ENCODE measurements at regions not wholly inside any gene's neighbourhood (a gene's known extent, or its start where the extent isn't known, plus 50 kb on each side); places are given as distances from the start of the nearest gene placed in this dataset.
A peak's percentile ranks its signal among the peaks of the same experiment; 100 is the strongest.

DNA sequence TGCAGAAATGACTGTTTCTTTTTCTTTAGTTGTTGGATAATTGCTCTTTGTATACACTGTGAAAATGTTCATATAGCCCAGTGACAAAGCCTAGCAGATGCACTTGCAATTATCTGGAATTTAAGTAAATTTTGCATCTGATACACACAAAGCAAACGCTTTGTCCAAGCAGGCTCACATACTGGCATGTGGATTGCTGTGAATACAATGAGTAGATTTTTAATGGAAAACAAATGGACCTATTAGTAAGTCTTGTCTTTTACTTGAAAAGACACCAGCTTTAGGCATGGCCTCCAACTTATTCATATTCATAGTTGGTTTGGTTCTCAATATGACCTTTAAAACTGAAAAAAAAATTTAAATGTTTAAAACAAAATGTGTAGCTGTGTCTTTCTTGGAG, 1299.8 kb upstream of the WWC1 start:
- Histone ChIP-seq H3K4me1 (ENCODE audit: control insufficient read depth in 5 of 5, insufficient read depth in 5 of 5, low read length in 5 of 5) (peaks cover 2 to 22% (median 19%) of the 10 kb centered on the region in 5 donors), H3K9me3 (ENCODE audit: control insufficient read depth in 5 of 5, low read length in 5 of 5) (no peaks in the 10 kb centered on the region), H3K4me3 (ENCODE audit: low read depth in 1 of 5, low read length in 5 of 5) (no peak overlapping the region), H3K36me3 (ENCODE audit: control insufficient read depth in 5 of 5, insufficient read depth in 5 of 5, low read length in 5 of 5) (no peaks in the 10 kb centered on the region), H3K9ac (ENCODE audit: low read length in 5 of 5) (no peak overlapping the region), H3K27ac (ENCODE audit: low read depth, low read length) (no peak overlapping the region), H3K27me3 (ENCODE audit: control insufficient read depth in 5 of 5, insufficient read depth in 4 of 5, low read length in 5 of 5) (no peaks in the 10 kb centered on the region)

DNA sequence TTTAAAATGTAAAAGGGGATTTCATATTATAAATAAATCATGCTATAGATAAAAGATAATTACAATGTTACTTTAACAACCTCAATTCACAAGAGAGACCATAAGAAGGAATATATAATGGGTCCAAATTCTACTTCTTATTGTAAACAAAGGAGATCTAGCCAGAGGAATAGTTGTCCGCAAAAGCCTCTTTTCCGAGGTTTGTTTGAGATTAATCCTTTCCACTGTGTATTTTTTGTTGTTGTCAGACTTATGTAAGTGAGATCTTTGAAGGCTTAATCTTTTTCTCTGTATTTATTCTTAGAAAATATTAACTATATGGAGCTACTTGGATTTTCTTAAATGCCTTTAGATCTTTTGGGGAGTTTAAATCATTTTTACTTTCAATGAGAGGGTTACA, 1299.3 kb upstream of the WWC1 start:
- no peak overlapping the region for H3K27ac ChIP-seq (ENCODE audit: low read depth, low read length)

DNA sequence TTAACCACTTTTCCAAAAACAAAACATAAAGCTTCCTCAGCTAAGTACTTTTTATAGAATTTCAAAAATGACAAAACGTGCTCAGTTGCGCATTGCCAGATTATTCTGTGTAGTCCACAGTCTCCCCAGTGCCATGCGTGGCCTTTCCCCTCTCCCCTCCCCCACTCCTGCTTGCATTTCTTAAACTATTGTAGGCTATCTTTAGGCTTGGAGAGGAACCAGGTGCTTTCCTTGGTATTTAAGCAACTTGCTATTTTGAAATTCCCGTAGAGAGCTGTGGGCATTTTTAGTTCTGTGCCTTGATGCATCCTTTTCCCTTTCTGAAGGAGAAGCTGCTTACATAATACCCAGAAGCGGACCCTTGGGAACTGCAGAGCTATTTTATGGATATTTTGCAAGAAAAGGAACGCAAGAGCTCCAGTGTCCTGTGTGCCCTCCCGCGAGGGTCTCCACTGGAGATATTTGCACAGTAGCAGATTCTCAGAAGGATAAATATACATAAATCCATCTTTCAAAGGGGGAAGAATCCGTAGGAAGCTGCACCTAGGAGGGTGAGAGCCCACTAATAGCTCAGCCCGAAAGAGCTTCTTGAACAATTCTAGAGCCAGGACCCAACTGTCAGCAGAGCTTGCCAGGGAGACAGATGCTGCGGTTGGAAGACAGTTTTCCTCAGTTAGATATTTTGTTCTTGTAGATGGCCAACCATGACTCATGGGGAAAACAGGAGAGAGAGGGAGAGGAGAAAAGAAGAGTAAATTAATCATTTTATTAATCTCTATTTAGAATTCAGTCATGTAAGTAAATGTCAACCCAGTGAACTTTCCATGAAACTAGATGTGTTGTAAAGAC, 1298.3 kb upstream of the WWC1 start:
- H3K36me3 ChIP-seq (ENCODE audit: control insufficient read depth in 5 of 5, insufficient read depth in 5 of 5, low read length in 5 of 5), result no peaks in the 10 kb centered on the region
- no peaks in the 10 kb centered on the region for H3K27me3 ChIP-seq (ENCODE audit: control insufficient read depth in 5 of 5, insufficient read depth in 4 of 5, low read length in 5 of 5)
- H3K4me1 ChIP-seq (ENCODE audit: control insufficient read depth in 5 of 5, insufficient read depth in 5 of 5, low read length in 5 of 5), result peaks cover 2 to 22% (median 19%) of the 10 kb centered on the region in 5 donors
- H3K9me3 ChIP-seq (ENCODE audit: control insufficient read depth in 5 of 5, low read length in 5 of 5), result no peaks in the 10 kb centered on the region
- H3K9ac ChIP-seq (ENCODE audit: low read length in 5 of 5), result peak overlapping the region in 1 of 5 donors; percentile 32
- peak overlapping the region; percentile 62 for H3K27ac ChIP-seq (ENCODE audit: low read depth, low read length)
- no peak overlapping the region for H3K4me3 ChIP-seq (ENCODE audit: low read depth in 1 of 5, low read length in 5 of 5)

More for the DNA sequence above, 1299.3 kb upstream of the WWC1 start:
- Histone ChIP-seq H3K27me3 (ENCODE audit: control insufficient read depth in 5 of 5, insufficient read depth in 4 of 5, low read length in 5 of 5) (no peaks in the 10 kb centered on the region), H3K36me3 (ENCODE audit: control insufficient read depth in 5 of 5, insufficient read depth in 5 of 5, low read length in 5 of 5) (no peaks in the 10 kb centered on the region), H3K9me3 (ENCODE audit: control insufficient read depth in 5 of 5, low read length in 5 of 5) (no peaks in the 10 kb centered on the region), H3K4me1 (ENCODE audit: control insufficient read depth in 5 of 5, insufficient read depth in 5 of 5, low read length in 5 of 5) (peaks cover 2 to 22% (median 19%) of the 10 kb centered on the region in 5 donors), H3K4me3 (ENCODE audit: low read depth in 1 of 5, low read length in 5 of 5) (no peak overlapping the region), H3K9ac (ENCODE audit: low read length in 5 of 5) (no peak overlapping the region)

DNA sequence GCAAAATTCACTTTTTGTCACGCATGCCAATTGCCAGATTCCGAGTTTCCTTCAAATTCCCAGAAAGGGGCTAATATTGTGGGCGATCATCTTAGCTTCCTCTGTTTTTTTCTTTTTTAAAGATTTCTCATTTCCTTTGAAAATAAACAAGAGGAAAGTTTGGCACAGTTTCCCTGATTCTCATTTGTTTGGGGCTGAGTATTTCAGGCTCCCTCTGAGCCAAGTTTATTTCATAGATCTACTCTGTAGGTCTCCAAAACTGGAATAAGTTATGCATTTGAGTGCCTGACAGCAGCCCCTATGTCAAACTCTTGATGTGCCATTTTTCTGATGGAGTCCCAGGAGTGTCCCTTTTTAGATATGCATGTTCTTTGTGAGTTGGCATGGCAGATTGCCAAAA, 1297.2 kb upstream of the WWC1 start:
- Histone ChIP-seq H3K4me1 (ENCODE audit: control insufficient read depth in 5 of 5, insufficient read depth in 5 of 5, low read length in 5 of 5) (peaks cover 2 to 22% (median 19%) of the 10 kb centered on the region in 5 donors), H3K27ac (ENCODE audit: low read depth, low read length) (no peak overlapping the region), H3K9me3 (ENCODE audit: control insufficient read depth in 5 of 5, low read length in 5 of 5) (no peaks in the 10 kb centered on the region), H3K27me3 (ENCODE audit: control insufficient read depth in 5 of 5, insufficient read depth in 4 of 5, low read length in 5 of 5) (no peaks in the 10 kb centered on the region), H3K36me3 (ENCODE audit: control insufficient read depth in 5 of 5, insufficient read depth in 5 of 5, low read length in 5 of 5) (no peaks in the 10 kb centered on the region), H3K9ac (ENCODE audit: low read length in 5 of 5) (no peak overlapping the region), H3K4me3 (ENCODE audit: low read depth in 1 of 5, low read length in 5 of 5) (no peak overlapping the region)

DNA sequence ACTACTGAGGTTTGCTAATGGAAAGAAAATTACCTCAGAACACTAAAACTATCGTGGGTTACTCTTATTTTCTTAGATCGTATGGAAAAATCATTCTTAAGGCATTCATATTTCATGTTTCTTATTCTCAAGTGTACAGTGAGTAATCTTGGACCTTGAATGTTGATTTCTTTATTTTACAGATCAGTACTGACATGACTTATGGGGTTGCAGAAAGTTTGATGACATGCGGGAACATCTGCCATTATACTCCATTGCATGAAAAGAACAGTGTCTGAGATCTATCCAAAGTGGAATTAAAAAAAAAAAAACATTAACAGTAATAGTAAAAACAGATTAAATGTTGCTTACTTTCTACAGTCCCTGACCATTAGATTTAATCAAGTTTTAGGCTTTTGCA, 1290.2 kb upstream of the WWC1 start:
- Histone ChIP-seq H3K9ac (ENCODE audit: low read length in 5 of 5) (no peak overlapping the region), H3K9me3 (ENCODE audit: control insufficient read depth in 5 of 5, low read length in 5 of 5) (no peaks in the 10 kb centered on the region), H3K4me3 (ENCODE audit: low read depth in 1 of 5, low read length in 5 of 5) (no peak overlapping the region), H3K36me3 (ENCODE audit: control insufficient read depth in 5 of 5, insufficient read depth in 5 of 5, low read length in 5 of 5) (no peaks in the 10 kb centered on the region), H3K27ac (ENCODE audit: low read depth, low read length) (no peak overlapping the region), H3K27me3 (ENCODE audit: control insufficient read depth in 5 of 5, insufficient read depth in 4 of 5, low read length in 5 of 5) (no peaks in the 10 kb centered on the region), H3K4me1 (ENCODE audit: control insufficient read depth in 5 of 5, insufficient read depth in 5 of 5, low read length in 5 of 5) (no peaks in the 10 kb centered on the region)

DNA sequence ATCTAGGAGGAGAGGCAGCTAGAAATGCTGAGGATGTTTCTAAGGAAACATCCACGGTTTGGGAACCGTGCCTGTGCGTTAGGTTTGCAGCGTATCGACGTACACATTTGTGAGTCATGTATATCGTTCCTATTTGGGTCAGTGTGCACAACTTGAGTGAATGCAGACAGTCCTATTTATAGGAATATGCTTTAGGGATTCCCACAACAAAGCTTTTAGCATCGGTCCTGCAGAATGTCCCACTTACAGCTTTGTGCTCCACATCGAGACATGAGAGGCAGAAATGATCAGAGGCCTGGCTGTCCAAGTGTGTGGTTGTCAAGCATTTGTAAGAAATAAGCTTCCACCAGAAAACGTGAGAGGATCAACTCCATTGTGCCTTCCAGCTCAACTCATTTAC, 1282.7 kb upstream of the WWC1 start:
- no peaks in the 10 kb centered on the region for H3K4me1 ChIP-seq (ENCODE audit: control insufficient read depth in 5 of 5, insufficient read depth in 5 of 5, low read length in 5 of 5)

DNA sequence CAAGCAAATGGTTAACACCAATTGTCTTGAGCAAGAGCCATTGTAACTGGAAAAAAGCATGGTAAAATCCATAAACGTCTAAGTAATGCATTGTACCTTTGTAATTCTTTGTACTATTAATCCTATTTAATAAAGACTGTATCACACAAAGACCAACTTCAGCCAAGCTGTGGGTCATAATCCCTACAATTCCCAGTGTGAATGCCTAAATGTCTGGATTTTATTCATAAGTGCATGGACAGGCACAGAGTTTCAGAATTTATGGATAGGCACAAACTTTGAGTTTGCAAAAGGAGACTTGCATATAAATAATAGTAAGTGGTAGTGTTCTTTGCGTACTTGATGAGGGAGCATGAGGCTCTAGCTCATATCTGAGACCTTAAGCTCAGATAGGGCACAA, 1280.2 kb upstream of the WWC1 start:
- Histone ChIP-seq H3K27ac (ENCODE audit: low read depth, low read length) (no peak overlapping the region), H3K9ac (ENCODE audit: low read length in 5 of 5) (no peak overlapping the region), H3K36me3 (ENCODE audit: control insufficient read depth in 5 of 5, insufficient read depth in 5 of 5, low read length in 5 of 5) (no peaks in the 10 kb centered on the region), H3K4me1 (ENCODE audit: control insufficient read depth in 5 of 5, insufficient read depth in 5 of 5, low read length in 5 of 5) (no peaks in the 10 kb centered on the region), H3K9me3 (ENCODE audit: control insufficient read depth in 5 of 5, low read length in 5 of 5) (no peaks in the 10 kb centered on the region), H3K4me3 (ENCODE audit: low read depth in 1 of 5, low read length in 5 of 5) (no peak overlapping the region), H3K27me3 (ENCODE audit: control insufficient read depth in 5 of 5, insufficient read depth in 4 of 5, low read length in 5 of 5) (no peaks in the 10 kb centered on the region)

More for the DNA sequence above, 1282.7 kb upstream of the WWC1 start:
- Histone ChIP-seq H3K9me3 (ENCODE audit: control insufficient read depth in 5 of 5, low read length in 5 of 5) (no peaks in the 10 kb centered on the region), H3K9ac (ENCODE audit: low read length in 5 of 5) (no peak overlapping the region), H3K27me3 (ENCODE audit: control insufficient read depth in 5 of 5, insufficient read depth in 4 of 5, low read length in 5 of 5) (no peaks in the 10 kb centered on the region), H3K4me3 (ENCODE audit: low read depth in 1 of 5, low read length in 5 of 5) (no peak overlapping the region), H3K27ac (ENCODE audit: low read depth, low read length) (no peak overlapping the region), H3K36me3 (ENCODE audit: control insufficient read depth in 5 of 5, insufficient read depth in 5 of 5, low read length in 5 of 5) (no peaks in the 10 kb centered on the region)

DNA sequence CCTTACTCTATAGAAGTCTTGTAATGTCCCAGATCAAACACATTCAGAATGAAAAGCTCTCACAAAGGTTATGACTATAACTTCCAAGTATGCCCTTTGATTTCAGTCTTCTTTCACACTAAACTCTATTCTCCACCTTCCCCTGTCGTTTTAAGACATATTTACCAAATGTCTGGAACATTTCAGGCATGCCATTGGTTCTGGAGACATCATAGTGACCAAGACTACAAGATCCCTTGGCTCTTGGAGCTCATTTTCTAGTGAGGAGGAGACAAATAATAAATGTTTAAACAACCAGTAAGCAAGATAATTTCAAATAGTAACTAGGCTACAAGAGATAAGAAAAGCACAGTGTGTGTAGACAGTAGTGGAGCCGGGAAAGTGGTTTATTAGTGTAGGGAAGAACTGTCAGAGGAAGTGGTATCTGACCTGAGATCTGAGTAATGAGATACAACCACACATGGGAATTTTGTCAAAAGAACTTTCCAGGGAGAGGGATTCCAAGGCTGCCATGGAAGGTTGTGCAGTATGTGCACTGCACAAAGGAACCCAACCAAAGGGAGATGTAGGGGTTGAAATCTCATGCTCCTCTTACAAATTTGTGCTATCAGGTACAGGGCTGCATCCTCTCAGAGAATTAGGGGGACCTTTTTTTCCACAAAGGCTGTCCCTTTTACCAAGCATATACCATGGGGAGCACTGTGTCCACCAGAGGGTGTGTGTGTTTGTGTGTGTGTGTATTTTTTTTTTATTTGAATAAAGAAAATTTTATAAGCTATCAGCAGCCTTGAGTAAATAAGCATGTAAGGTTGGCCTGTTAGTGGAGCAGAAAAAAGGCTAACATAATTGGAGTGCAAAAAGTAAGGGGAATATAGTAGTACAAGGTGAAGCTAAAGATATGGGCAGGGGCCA, 1279.1 kb upstream of the WWC1 start:
- no peak overlapping the region for H3K4me3 ChIP-seq (ENCODE audit: low read depth in 1 of 5, low read length in 5 of 5)
- H3K9ac ChIP-seq (ENCODE audit: low read length in 5 of 5), result no peak overlapping the region
- no peaks in the 10 kb centered on the region for H3K27me3 ChIP-seq (ENCODE audit: control insufficient read depth in 5 of 5, insufficient read depth in 4 of 5, low read length in 5 of 5)
- H3K4me1 ChIP-seq (ENCODE audit: control insufficient read depth in 5 of 5, insufficient read depth in 5 of 5, low read length in 5 of 5), result no peaks in the 10 kb centered on the region
- no peak overlapping the region for H3K27ac ChIP-seq (ENCODE audit: low read depth, low read length)
- H3K9me3 ChIP-seq (ENCODE audit: control insufficient read depth in 5 of 5, low read length in 5 of 5), result no peaks in the 10 kb centered on the region
- no peaks in the 10 kb centered on the region for H3K36me3 ChIP-seq (ENCODE audit: control insufficient read depth in 5 of 5, insufficient read depth in 5 of 5, low read length in 5 of 5)

DNA sequence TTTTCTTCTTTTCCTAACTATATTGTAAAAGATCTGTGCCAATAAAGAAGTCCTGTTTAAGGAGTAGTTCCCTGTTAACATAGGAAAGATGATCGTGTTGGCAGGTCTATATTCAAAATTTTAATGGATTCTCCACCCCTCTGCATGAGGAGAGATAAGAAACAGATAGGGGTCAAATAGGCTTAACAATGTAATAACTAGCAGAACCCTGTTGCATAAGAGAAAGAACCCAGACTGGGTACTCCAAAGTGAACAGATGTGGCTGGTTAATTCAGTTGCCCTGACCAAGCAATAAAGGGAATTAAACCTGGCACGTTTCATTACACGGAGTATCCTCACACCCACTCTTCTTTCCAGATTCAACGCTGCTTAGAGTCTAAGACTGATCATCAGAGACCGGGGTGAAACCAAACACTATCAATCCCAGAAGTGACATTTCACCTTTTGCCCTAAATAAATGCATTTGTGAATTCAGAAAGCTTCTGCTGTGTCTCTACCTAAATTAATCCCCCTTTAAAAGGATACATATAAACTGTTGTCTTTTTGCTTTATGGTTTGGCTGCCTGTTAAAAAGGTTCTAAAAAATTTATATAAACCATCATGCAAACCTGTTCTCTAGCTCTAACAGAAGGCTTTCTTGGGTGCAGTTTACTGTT, 1276.9 kb upstream of the WWC1 start:
- H3K4me3 ChIP-seq (ENCODE audit: low read depth in 1 of 5, low read length in 5 of 5), result no peak overlapping the region
- no peaks in the 10 kb centered on the region for H3K27me3 ChIP-seq (ENCODE audit: control insufficient read depth in 5 of 5, insufficient read depth in 4 of 5, low read length in 5 of 5)
- H3K36me3 ChIP-seq (ENCODE audit: control insufficient read depth in 5 of 5, insufficient read depth in 5 of 5, low read length in 5 of 5), result no peaks in the 10 kb centered on the region
- H3K27ac ChIP-seq (ENCODE audit: low read depth, low read length), result no peak overlapping the region
- H3K4me1 ChIP-seq (ENCODE audit: control insufficient read depth in 5 of 5, insufficient read depth in 5 of 5, low read length in 5 of 5), result no peaks in the 10 kb centered on the region
- H3K9ac ChIP-seq (ENCODE audit: low read length in 5 of 5), result no peak overlapping the region
- no peaks in the 10 kb centered on the region for H3K9me3 ChIP-seq (ENCODE audit: control insufficient read depth in 5 of 5, low read length in 5 of 5)

DNA sequence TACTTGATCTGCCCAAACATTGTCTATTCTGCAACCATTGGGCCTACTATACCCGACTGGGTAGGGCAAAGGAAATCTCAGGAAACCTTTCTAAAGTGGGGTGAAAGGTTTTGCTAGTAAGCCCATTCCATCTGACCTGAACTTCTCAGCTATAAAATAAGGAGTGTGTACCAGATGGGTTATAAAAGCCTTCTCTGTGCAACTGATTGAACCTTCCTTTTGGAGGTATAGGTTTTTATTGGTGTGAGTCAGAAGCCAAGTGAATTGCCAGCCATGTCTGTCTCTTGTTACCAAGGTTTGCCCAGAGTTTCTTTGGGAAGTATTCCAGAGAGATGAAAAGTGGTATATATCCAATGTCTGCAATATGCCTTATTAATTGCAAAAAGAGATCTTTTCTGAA, 1271.0 kb upstream of the WWC1 start:
- no peak overlapping the region for H3K9ac ChIP-seq (ENCODE audit: low read length in 5 of 5)
- no peaks in the 10 kb centered on the region for H3K27me3 ChIP-seq (ENCODE audit: control insufficient read depth in 5 of 5, insufficient read depth in 4 of 5, low read length in 5 of 5)
- H3K9me3 ChIP-seq (ENCODE audit: control insufficient read depth in 5 of 5, low read length in 5 of 5), result no peaks in the 10 kb centered on the region
- no peak overlapping the region for H3K4me3 ChIP-seq (ENCODE audit: low read depth in 1 of 5, low read length in 5 of 5)
- no peaks in the 10 kb centered on the region for H3K4me1 ChIP-seq (ENCODE audit: control insufficient read depth in 5 of 5, insufficient read depth in 5 of 5, low read length in 5 of 5)
- no peaks in the 10 kb centered on the region for H3K36me3 ChIP-seq (ENCODE audit: control insufficient read depth in 5 of 5, insufficient read depth in 5 of 5, low read length in 5 of 5)
- H3K27ac ChIP-seq (ENCODE audit: low read depth, low read length), result no peak overlapping the region

All from subcutaneous abdominal adipose tissue (tissue), 5 donors.